Stimulated activated naive CD4-positive, alpha-beta T cell (primary cell): ENCODE measurements at regions not wholly inside any gene's neighbourhood (a gene's known extent, or its start where the extent isn't known, plus 50 kb on each side); places are given as distances from the start of the nearest gene placed in this dataset.

Experiments used
- DNase-seq, 6 experiments: peaks; one replicate each; lab custom pipeline; 2025; lab: John Stamatoyannopoulos, UW

GRCh38 chr7:153385502-153385901 is 626.0 kb downstream of the ACTR3B start:
- no peak for DNase-seq

GRCh38 chr7:153386556-153386955 is 627.0 kb downstream of the ACTR3B start:
- no peak for DNase-seq

- DNase-seq, result no peak
Measured at GRCh38 chr7:153388611-153389010, 629.1 kb downstream of the ACTR3B start.

GRCh38 chr7:153389261-153389660 is 629.7 kb downstream of the ACTR3B start:
- no peak for DNase-seq

GRCh38 chr7:153390955-153391354 is 631.4 kb downstream of the ACTR3B start:
- no peak for DNase-seq

- no peak for DNase-seq
Measured at GRCh38 chr7:153392726-153393125, 633.2 kb downstream of the ACTR3B start.

- DNase-seq, result no peak
Measured at GRCh38 chr7:153393666-153394065, 634.1 kb downstream of the ACTR3B start.

- no peak for DNase-seq
Measured at GRCh38 chr7:153396475-153396874, 636.9 kb downstream of the ACTR3B start.

- DNase-seq, result no peak
Measured at GRCh38 chr7:153397459-153397858, 637.9 kb downstream of the ACTR3B start.

- no peak for DNase-seq
Measured at GRCh38 chr7:153397906-153398305, 638.4 kb downstream of the ACTR3B start.

- DNase-seq, result no peak
Measured at GRCh38 chr7:153398370-153398769, 638.8 kb downstream of the ACTR3B start.

GRCh38 chr7:153398789-153399553 is 639.4 kb downstream of the ACTR3B start:
- DNase-seq, result no peak

GRCh38 chr7:153399554-153399940 is 640.0 kb downstream of the ACTR3B start:
- no peak for DNase-seq

- DNase-seq, result no peak
Measured at GRCh38 chr7:153400735-153401593, 641.4 kb downstream of the ACTR3B start.

GRCh38 chr7:153401795-153402720 is 642.5 kb downstream of the ACTR3B start:
- DNase-seq, result no peak

GRCh38 chr7:153402721-153403541 is 643.4 kb downstream of the ACTR3B start:
- no peak for DNase-seq

GRCh38 chr7:153404124-153404523 is 644.6 kb downstream of the ACTR3B start:
- no peak for DNase-seq

- DNase-seq, result no peak
Measured at GRCh38 chr7:153404781-153405279, 645.3 kb downstream of the ACTR3B start.

GRCh38 chr7:153405704-153406485 is 646.3 kb upstream of the DPP6 start:
- DNase-seq, result no peak

GRCh38 chr7:153406486-153406872 is 645.7 kb upstream of the DPP6 start:
- DNase-seq, result no peak
